Heart left ventricle (tissue), 13 donors: ENCODE measurements at regions not wholly inside any gene's neighbourhood (a gene's known extent, or its start where the extent isn't known, plus 50 kb on each side); places are given as distances from the start of the nearest gene placed in this dataset.

ENCODE experiments used
- POLR2A ChIP-seq, 2 donors: fragments of 450-650 bp; IDR thresholded peaks; one replicate each; pipeline ENCODE4 v1.6.1; 2017; ENCODE audit warnings: antibody characterized with exemption in 2 of 2, mild to moderate bottlenecking in 2 of 2, moderate library complexity in 2 of 2
- TF ChIP-seq, protein P1 (sequence below), 12 donors: fragments of 200-600 bp; sonication (generic) in 4 of 12; IDR thresholded peaks; one replicate each; pipeline versions ENCODE4 v1.5.0 to v1.8.0; 2018 to 2022; ENCODE audit warnings: antibody characterized with exemption in 12 of 12, mild to moderate bottlenecking in 5 of 12
- donor health status: ischemic (EF 13 %, LVEDD 7.1; RV severe dilation, severe dysfunction).
- donor health status: DM: no; HTN: yes; CAD: no.
- donor health status: DM: no; HTN: no; CAD: no.
- donor health status: ischemic (EF 25% LVEDD 6.9; RV normal size, moderate dysfunction).
- donor health status: ischemic (EF 25% LVEDD 5.7; RV mildly dilated, moderate dysfunction).
- donor health status: ischemic (EF 35%, LVEDD 5.7; RV mildly dilated, moderate dysfunction).
- donor health status: nonischemic (EF 11% LVEDD 7.7; RV severe dilation, severe dysfunction).
- donor health status: DM: yes; HTN: yes; CAD: no.
- donor health status: PGD.
- donor health status: ischemic (EF 29% LVEDD 5.4; RV normal size, mild dysfunction).
- donor health status: nonischemic (EF 23%, LVEDD 6.1; RV moderate dilation, normal function).

DNA sequence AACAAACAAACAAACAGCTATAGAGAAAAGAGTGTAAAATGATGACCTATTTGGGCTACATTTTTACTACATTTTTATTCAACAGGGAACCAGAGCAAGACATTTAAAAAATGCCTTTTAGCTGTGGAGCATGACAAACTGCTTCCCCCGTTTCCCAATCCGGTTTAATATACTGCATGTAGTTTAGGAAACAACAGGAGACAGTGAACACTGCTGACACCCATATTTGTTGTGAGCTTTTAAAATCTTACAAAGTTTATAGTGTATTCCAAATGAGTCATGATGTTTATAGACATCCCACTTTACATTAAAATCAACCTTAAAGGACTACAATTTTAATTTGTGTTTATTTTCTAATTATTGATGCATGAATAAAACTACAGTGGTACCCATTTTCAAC, 1238.3 kb downstream of the TECRL start:
- TF ChIP-seq, protein P1, sequence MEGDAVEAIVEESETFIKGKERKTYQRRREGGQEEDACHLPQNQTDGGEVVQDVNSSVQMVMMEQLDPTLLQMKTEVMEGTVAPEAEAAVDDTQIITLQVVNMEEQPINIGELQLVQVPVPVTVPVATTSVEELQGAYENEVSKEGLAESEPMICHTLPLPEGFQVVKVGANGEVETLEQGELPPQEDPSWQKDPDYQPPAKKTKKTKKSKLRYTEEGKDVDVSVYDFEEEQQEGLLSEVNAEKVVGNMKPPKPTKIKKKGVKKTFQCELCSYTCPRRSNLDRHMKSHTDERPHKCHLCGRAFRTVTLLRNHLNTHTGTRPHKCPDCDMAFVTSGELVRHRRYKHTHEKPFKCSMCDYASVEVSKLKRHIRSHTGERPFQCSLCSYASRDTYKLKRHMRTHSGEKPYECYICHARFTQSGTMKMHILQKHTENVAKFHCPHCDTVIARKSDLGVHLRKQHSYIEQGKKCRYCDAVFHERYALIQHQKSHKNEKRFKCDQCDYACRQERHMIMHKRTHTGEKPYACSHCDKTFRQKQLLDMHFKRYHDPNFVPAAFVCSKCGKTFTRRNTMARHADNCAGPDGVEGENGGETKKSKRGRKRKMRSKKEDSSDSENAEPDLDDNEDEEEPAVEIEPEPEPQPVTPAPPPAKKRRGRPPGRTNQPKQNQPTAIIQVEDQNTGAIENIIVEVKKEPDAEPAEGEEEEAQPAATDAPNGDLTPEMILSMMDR (IDR thresholded peaks at IDR 0.05) = no peak
- TF ChIP-seq POLR2A (IDR thresholded peaks at IDR 0.05) = no peak
